ENCODE measurements at regions not wholly inside any gene's neighbourhood (a gene's known extent, or its start where the extent isn't known, plus 50 kb on each side); places are given as distances from the start of the nearest gene placed in this dataset.
"Not testable (repeated sequence)": the region's sequence is repeated elsewhere in the genome, so short reads cannot be mapped to it uniquely, and the experiment has no call there.

GRCh38 chr16:26665166-26665939 lies 401.4 kb upstream of the C16orf82 start:
- no peak for DNase-seq

DNA sequence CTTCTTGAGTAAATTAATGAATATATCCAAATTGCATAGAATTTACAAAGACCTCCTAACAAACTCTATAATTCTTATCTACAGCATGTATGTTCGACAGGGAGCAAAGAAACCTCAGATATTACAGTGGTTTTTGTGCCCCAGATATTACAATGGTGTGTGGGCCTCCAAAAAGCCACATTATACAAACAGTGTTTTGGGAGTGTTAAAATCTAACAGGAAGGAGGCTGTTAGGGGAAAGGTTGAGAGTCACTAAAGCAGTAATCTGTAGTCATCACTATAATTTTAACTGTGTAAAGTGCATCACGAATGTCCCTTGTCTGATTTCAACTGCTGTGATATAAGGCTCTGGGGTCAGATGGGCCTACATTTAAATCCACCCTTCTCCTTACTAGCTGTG lies 400.2 kb upstream of the C16orf82 start:
- no peak for DNase-seq

GRCh38 chr16:26667307-26667706 lies 399.4 kb upstream of the C16orf82 start:
- DNase-seq = no peak

- DNase-seq = no peak
These were observed 398.7 kb upstream of the C16orf82 start for GRCh38 chr16:26668026-26668425.

DNA sequence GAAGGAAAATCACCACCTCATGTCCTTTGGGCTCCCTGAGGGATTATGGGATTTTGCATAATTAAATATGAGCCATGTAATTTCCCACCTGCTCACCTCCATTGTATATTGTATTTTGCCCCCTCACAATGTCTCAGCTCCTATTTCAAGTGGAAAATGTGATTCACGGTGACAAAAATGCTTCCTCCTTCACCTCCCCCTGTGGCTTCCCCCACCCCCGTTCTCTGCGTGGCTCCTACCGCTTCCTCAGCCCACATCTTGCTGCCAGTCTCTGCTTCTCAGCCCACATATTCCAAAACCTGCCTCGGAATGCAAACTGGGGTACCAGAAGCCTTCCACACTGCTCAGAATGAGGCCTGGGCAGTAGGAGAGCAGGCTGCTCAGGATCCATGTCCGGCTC lies 394.5 kb upstream of the C16orf82 start:
- DNase-seq = peak; percentile 70

DNA sequence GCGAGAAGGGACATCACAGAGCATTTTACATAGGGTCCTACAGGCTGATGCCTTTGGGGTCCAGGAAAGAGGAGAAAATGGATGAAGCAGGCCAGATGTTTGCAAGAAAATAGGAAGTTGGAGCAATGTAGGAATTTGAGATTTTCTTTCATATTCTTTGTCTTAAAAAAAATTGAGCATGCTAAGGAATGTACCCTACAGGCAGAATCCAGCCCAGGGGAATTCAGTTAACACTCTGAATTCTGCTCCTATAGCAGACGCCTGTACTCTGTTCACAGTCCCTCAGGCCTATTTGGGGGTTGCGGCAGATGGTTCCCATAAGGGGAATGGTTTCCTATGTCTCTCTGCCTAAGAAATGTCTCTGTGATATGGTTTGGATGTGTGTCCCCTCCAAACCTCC lies 393.7 kb upstream of the C16orf82 start:
- DNase-seq = no peak

DNA sequence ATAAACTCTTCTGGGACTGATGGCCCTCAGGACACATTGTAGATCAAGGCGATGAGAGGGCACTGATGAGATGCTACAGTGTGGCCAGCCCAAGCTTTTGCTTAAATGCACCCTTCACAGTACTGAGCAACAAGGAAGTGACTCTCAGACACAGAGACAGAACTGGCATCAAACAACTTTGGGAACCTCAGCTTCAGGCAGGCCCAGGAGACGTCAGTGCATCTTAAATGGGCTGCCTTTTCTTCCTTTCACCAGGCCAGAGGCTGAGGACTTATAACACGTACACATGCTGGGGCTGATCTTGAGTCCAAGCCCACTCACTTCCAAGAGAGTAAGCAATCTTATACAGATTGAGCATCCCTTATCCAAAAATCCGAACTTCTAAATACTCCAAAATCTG lies 386.1 kb upstream of the C16orf82 start:
- DNase-seq = no peak

- no peak for DNase-seq
These were observed 378.6 kb upstream of the C16orf82 start for GRCh38 chr16:26688105-26688504.

DNA sequence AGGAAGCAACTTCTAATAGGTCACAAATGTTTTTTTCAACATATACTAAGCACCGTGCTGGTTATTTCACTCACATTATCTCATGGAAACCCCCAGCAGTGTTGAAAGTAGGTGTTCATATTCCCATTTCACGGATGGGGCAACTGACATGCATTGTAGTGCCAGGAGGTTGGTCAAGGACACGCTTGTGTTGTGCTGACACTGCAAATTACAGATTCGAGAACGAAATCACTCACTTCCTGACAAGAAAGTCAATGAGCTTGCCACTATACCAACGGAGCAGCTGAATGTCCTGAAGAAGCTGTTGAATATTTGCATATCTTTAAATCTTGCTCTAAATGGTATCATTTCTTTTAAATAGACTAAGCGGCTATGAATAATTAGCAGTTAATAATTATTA lies 378.0 kb upstream of the C16orf82 start:
- no peak for DNase-seq

DNA sequence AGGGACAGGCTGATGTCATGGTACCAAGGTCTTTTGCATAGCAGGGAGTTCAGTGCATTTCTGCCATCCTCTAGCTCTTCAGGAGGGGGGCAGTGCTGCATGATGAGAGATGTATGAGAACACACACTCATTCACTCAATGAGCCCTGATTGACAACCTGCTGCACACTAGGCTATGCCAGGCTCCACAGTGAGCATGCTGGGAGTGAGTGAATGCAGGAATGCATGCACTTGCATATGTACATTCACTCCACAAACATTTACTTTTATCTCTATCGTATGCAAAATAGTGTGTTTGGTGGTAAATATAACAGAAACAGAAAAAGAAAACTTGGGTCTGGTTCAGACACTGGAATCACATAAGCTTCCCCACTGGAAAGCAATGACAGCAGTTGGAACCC lies 374.1 kb upstream of the C16orf82 start:
- no peak for DNase-seq

DNA sequence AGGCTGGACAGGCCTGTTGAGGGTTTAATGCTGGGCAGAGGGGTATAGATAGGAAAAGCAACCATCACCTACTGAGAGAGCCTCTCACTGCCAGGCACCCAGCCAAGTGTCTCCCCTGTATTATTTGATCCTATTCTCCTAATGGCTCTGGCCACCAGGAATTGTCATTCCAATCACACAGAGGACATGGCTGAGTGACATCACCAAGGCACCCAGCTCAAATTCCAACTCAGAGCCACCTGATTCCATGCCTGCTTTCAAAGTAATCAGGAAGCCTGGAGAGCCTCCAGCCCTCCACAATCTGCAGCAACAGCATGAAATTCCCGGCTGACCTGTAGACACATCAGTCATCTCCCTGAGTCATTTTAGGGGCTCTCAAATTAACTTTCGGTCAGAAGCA lies 368.9 kb upstream of the C16orf82 start:
- DNase-seq = no peak

GRCh38 chr16:26700250-26700649 lies 366.5 kb upstream of the C16orf82 start:
- DNase-seq = no peak

DNA sequence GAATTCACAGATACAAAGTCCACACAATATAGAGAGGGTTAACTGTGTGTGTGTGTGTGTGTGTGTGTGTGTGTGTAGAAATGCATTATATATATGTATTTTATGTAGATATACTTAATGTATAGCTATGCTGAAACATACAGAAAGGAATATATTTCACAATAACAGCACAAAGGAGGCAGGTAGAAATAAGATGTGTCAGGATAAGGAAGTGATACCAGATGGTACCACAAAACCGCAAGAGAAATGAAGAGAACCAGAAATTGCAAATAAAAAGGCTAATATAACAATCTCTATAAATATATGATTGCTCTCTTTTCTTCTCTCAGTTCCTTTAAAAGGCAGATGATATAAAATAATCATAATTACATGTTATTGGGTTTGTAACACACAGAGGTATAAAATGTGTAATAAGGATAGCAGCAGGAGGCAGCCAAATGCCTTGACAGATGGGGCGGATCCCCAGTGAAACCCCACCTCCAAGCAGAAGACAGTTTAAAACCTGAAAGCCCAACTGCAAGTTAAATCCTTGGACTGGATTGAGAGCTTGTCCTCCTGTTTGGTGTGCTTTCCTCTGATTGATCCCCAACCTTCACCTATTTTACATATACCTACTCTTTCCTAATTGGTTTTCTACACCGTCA lies 365.4 kb upstream of the C16orf82 start:
- no peak for DNase-seq

- no peak for DNase-seq
These were observed 361.4 kb upstream of the C16orf82 start for GRCh38 chr16:26705346-26705745.

GRCh38 chr16:26708428-26708827 lies 358.3 kb upstream of the C16orf82 start:
- no peak for DNase-seq

DNA sequence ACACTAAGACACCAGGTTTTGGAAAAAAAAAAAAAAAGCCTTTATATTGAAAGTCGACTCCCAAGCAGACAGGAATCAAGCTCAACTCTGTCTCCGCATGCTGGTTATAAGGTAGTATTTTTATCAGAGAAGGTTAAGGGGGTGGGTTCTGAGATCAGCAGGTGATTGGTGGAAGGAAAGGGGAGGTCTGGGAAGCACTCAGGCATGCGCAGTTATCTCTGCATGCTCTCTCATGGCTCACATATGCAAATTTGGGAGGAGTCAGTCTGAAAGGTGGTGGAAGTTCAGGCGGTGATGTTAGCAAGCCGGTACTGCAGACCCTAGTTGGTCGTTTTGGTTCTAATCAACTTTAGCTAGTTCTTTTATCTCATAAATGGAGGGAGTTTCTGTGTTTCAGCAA lies 357.6 kb upstream of the C16orf82 start:
- DNase-seq = no peak

DNA sequence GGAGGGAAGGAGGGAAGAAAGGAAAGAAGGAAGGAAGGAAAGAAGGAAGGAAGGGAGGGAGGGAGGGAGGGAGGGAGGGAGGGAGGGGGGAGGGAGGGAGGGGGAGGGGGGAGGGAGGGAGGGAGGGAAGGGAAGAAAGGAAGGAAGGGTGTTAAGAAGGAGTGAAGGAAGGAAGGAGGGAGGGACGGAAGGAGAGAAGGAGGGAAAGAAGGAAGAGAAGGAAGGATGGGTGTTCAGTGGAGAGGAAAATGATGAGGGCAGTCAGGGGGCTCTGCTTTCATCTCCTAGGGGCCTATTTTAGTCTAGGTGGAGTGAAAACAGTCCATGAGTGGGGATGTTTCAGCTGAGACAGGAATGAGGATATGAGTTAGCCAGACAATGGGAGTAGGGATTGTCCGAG lies 357.0 kb upstream of the C16orf82 start:
- DNase-seq = no peak

DNA sequence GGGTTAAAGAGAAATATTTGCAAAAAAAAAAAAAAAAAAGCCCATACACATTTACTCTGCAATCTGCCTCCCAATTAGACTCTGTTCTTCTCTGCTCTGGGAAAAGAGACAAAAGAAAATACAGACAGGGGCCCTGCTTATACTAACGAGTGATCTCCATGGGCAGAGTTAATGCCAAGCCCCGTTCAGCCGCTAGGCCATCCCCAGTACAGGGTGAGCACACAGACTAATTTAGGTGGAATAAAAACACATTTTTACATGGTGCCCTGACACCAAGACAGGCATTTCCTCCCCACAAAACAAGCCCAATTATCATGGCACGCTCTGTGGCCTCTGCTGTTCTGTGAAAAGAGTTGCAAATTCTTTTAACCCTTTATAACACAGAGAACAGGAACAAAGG lies 356.3 kb upstream of the C16orf82 start:
- DNase-seq = no peak

- no peak for DNase-seq
These were observed 353.9 kb upstream of the C16orf82 start for GRCh38 chr16:26712876-26713275.

GRCh38 chr16:26715969-26716368 lies 350.8 kb upstream of the C16orf82 start:
- no peak for DNase-seq

GRCh38 chr16:26717826-26718225 lies 348.9 kb upstream of the C16orf82 start:
- DNase-seq = no peak

DNA sequence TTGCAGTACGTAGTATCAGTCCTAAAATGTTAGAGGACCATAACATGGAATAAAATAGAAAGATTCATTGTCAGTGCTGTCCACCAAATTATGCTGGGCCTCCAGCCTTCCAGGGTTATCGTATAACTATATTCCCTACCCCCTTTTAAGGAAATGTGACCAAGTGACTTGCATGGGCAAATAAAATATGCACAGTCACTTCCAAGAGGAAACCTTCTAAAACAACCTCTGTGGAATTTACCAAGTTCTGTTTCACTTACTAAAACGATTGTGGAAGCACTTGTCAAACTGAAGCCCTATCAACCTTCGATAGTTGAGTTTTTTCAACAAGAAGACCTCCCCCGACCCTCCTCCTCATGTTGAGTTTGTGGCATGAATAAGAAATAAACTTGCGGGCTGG lies 345.4 kb upstream of the C16orf82 start:
- DNase-seq = no peak

DNA sequence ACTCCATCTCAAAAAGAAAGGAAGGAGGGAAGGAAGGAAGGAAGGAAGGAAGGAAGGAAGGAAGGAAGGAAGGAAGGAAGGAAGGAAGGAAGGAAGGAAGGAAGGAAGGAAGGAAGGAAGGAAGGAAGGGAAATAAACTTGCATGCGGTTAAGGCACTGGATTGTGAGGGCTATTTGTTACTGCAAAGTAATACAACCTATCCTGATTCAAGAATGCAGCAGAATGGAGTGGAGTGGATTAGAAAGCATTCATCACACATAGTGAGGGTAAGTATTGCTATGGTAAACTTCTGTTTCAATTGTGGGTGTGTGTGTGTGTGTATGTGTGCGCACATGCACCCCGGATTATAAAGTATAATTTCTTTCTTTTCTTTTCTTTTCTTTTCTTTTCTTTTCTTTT lies 344.8 kb upstream of the C16orf82 start:
- not testable (repeated sequence) for DNase-seq

DNA sequence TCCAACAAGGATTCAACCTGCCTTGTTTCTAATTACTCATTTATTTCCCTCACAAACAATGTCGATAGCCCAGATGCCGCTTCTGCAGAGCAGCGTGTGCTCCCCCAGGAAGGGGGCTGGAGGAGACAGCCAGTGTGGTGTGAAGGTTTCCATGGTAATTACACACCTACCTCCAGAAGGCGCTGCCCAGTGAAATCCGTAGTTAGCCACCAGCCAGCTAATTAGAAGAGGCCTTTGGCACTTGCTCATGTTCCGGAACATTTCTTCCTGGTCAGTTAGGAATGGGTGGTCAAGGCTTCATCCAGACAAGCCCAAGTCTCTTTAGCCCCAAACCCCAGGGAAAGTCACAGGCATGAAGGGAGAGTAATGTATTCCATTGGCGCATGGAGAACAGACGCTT lies 342.5 kb upstream of the C16orf82 start:
- no peak for DNase-seq

DNA sequence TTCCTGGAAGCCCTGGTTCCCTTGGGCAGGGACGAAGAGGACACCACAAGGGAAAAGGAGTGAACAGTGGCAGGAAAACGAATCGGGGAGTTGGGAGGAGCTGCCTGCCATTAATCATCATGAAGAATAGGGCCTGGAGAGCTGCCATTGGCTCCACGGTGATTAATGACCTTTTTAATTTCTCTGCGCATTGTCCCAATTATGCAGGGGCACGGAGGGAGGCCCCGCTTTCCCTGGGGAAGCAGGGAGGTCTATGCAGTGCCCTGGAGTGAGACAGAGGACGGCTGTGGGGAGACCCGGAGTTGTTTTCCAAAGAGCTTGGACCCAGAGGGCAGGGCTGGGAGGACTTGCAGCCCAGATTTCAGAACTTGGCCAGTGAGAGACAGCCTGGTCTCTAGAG lies 338.9 kb upstream of the C16orf82 start:
- no peak for DNase-seq
